ENCODE measurements at regions not wholly inside any gene's neighbourhood (a gene's known extent, or its start where the extent isn't known, plus 50 kb on each side); places are given as distances from the start of the nearest gene placed in this dataset.

DNA sequence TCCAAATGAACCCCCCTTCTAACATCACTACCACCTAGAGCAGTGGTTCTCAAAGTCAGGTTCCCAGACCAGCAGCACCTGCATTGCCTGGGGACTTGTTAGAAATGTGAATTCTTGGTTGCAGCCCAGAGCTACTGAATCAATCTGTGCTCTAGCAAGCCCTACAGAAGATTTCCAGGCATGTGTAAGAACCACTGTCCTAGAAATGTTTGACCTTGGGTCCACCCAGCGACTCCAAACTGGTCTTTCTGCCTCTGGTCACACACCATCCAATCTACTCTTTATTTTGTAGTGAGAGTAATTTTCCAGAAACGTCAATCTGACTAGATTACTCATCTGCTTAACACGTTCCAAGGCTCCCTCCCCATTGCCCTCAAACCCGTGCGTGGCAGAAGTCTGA lies 169.9 kb downstream of the HAPSTR1 start:
- no peak for TF ChIP-seq POLR2A (IDR thresholded peaks at IDR 0.05)
- TF ChIP-seq, protein P1, sequence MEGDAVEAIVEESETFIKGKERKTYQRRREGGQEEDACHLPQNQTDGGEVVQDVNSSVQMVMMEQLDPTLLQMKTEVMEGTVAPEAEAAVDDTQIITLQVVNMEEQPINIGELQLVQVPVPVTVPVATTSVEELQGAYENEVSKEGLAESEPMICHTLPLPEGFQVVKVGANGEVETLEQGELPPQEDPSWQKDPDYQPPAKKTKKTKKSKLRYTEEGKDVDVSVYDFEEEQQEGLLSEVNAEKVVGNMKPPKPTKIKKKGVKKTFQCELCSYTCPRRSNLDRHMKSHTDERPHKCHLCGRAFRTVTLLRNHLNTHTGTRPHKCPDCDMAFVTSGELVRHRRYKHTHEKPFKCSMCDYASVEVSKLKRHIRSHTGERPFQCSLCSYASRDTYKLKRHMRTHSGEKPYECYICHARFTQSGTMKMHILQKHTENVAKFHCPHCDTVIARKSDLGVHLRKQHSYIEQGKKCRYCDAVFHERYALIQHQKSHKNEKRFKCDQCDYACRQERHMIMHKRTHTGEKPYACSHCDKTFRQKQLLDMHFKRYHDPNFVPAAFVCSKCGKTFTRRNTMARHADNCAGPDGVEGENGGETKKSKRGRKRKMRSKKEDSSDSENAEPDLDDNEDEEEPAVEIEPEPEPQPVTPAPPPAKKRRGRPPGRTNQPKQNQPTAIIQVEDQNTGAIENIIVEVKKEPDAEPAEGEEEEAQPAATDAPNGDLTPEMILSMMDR (IDR thresholded peaks at IDR 0.05), result no peak
